Hepatocyte (in vitro differentiated cells): ENCODE measurements at regions not wholly inside any gene's neighbourhood (a gene's known extent, or its start where the extent isn't known, plus 50 kb on each side); places are given as distances from the start of the nearest gene placed in this dataset.

Experiments used
- DNase-seq: peaks from one replicate; pipeline ENCODE4 v3.0.0-alpha.2; 2016; ENCODE audit warnings: low spot score
- H2AFZ ChIP-seq: fragments of 200-600 bp; sonication (generic); 2 replicates; pipeline ENCODE4 v1.6.0; 2016; ENCODE audit warnings: antibody characterized with exemption, mild to moderate bottlenecking
- H3K27ac ChIP-seq: fragments of 200-600 bp; sonication (generic); 2 replicates; pipeline ENCODE4 v1.5.1; 2016; ENCODE audit warnings: mild to moderate bottlenecking
- H3K27me3 ChIP-seq: fragments of 200-600 bp; sonication (generic); 2 replicates; pipeline ENCODE4 v1.6.1; 2016
- H3K36me3 ChIP-seq: fragments of 200-600 bp; sonication (generic); replicated peaks from 2 replicates; pipeline ENCODE4 v1.5.1; 2016; ENCODE audit warnings: low read depth; ENCODE audit not compliant: insufficient read depth
- H3K4me1 ChIP-seq: fragments of 200-600 bp; sonication (generic); 2 replicates; pipeline ENCODE4 v1.5.1; 2016; ENCODE audit warnings: mild to moderate bottlenecking, moderate library complexity; ENCODE audit not compliant: insufficient read depth
- H3K4me2 ChIP-seq: fragments of 200-600 bp; sonication (generic); 2 replicates; pipeline ENCODE4 v1.6.0; 2016
- H3K4me3 ChIP-seq: fragments of 200-600 bp; sonication (generic); 2 replicates; pipeline ENCODE4 v1.5.1; 2016; ENCODE audit warnings: mild to moderate bottlenecking
- H3K79me2 ChIP-seq: fragments of 200-600 bp; sonication (generic); 2 replicates; pipeline ENCODE4 v1.6.0; 2017; ENCODE audit warnings: mild to moderate bottlenecking
- H3K9me2 ChIP-seq: fragments of 200-600 bp; sonication (generic); replicated peaks from 2 replicates; pipeline ENCODE4 v1.6.0; 2017; ENCODE audit warnings: mild to moderate bottlenecking; ENCODE audit not compliant: insufficient read depth
- H3K9me3 ChIP-seq: fragments of 200-600 bp; sonication (generic); 2 replicates; pipeline ENCODE4 v1.5.1; 2016; ENCODE audit warnings: low read depth, mild to moderate bottlenecking
- H4K20me1 ChIP-seq: fragments of 200-600 bp; sonication (generic); 2 replicates; pipeline ENCODE4 v1.6.0; 2016; ENCODE audit warnings: mild to moderate bottlenecking; ENCODE audit not compliant: insufficient read depth, poor library complexity, severe bottlenecking
- EZH2 ChIP-seq: fragments of 200-600 bp; sonication (generic); IDR thresholded peaks from 2 replicates; pipeline ENCODE4 v1.6.1; 2016; ENCODE audit warnings: antibody characterized with exemption, mild to moderate bottlenecking, borderline replicate concordance
- EZH2phosphoT487 ChIP-seq: fragments of 200-600 bp; sonication (generic); IDR thresholded peaks from one replicate; pipeline ENCODE4 v1.6.1; 2018; ENCODE audit warnings: antibody characterized with exemption, mild to moderate bottlenecking, low read depth, moderate library complexity; ENCODE audit not compliant: unreplicated experiment, severe bottlenecking
- WGBS: methylation state at CpG from one replicate; pipeline ENCODE4 v1.1.6; 2016; ENCODE audit warnings: low lambda C conversion rate; ENCODE audit errors: missing lambda C conversion rate; 5-methylcytosine and 5-hydroxymethylcytosine counted together
- TF ChIP-seq, protein P1 (sequence below): fragments of 200-600 bp; sonication (generic); IDR thresholded peaks from 2 replicates; pipeline ENCODE4 v1.5.1; 2016; ENCODE audit warnings: antibody characterized with exemption, mild to moderate bottlenecking; ENCODE audit not compliant: poor library complexity

DNA sequence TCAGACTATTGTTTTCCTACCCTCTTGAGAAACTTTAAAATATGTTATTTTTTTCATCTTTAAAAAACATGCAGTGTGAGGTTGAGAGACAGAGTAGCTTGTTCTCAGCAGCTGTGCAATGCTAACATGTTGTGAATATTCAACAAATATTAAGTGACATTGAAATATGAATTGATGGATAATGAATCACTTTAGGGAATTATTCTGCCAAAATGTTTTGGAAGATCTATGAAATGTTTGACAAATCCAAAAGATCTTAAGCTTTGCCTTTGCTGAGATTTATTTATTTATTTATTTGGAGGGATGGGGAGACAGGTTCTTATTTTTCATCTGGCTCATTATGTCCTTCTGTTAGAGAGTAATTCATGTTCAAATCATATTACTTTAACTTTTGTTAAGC, 680.1 kb upstream of the CXADR start:
- H3K9me2 ChIP-seq = no peaks in the 10 kb centered on the region
- peaks cover 3% of the 10 kb centered on the region for H3K4me1 ChIP-seq
- TF ChIP-seq EZH2phosphoT487 = no peak
- TF ChIP-seq, protein P1, sequence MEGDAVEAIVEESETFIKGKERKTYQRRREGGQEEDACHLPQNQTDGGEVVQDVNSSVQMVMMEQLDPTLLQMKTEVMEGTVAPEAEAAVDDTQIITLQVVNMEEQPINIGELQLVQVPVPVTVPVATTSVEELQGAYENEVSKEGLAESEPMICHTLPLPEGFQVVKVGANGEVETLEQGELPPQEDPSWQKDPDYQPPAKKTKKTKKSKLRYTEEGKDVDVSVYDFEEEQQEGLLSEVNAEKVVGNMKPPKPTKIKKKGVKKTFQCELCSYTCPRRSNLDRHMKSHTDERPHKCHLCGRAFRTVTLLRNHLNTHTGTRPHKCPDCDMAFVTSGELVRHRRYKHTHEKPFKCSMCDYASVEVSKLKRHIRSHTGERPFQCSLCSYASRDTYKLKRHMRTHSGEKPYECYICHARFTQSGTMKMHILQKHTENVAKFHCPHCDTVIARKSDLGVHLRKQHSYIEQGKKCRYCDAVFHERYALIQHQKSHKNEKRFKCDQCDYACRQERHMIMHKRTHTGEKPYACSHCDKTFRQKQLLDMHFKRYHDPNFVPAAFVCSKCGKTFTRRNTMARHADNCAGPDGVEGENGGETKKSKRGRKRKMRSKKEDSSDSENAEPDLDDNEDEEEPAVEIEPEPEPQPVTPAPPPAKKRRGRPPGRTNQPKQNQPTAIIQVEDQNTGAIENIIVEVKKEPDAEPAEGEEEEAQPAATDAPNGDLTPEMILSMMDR = no peak
- no peak for TF ChIP-seq EZH2
- H3K4me2 ChIP-seq = no peak overlapping the region
- H3K79me2 ChIP-seq = no peaks in the 10 kb centered on the region
- no peaks in the 10 kb centered on the region for H4K20me1 ChIP-seq
- H3K27me3 ChIP-seq = no peaks in the 10 kb centered on the region
- H3K4me3 ChIP-seq = no peak overlapping the region
- H3K27ac ChIP-seq = no peak overlapping the region
- DNase-seq = no peak
- no peaks in the 10 kb centered on the region for H3K36me3 ChIP-seq
- H2AFZ ChIP-seq = no peak overlapping the region
- no peaks in the 10 kb centered on the region for H3K9me3 ChIP-seq

DNA sequence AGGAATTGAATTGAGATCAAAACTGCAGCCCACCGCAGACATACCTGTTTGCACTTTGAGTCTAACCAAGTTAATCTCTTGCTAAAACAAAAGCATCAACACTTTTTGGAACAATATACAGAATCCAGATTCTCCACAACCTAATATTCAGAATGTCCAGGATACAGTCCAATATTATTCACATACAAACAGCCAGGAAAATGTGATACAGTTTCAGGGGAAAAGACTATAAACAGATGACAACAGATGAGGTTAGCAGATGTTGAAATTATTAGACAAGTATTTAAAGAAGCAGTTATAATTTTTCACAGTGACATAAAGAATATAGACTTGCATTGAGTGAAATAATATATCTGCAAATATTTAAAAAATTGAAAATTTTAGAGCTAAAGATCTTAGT, 678.1 kb upstream of the CXADR start:
- peaks cover 7% of the 10 kb centered on the region for H3K4me1 ChIP-seq
- H2AFZ ChIP-seq = no peak overlapping the region
- no peak for DNase-seq
- no peaks in the 10 kb centered on the region for H4K20me1 ChIP-seq
- no peaks in the 10 kb centered on the region for H3K9me2 ChIP-seq
- H3K27ac ChIP-seq = no peak overlapping the region
- no peaks in the 10 kb centered on the region for H3K36me3 ChIP-seq
- H3K79me2 ChIP-seq = no peaks in the 10 kb centered on the region
- H3K4me2 ChIP-seq = no peak overlapping the region
- H3K9me3 ChIP-seq = no peaks in the 10 kb centered on the region
- no peak overlapping the region for H3K4me3 ChIP-seq
- TF ChIP-seq EZH2phosphoT487 (no peak), EZH2 (no peak)
- TF ChIP-seq, protein P1 = no peak
- 96% methylated on average over 1 of the region's 1 CpG for WGBS
- H3K27me3 ChIP-seq = no peaks in the 10 kb centered on the region

DNA sequence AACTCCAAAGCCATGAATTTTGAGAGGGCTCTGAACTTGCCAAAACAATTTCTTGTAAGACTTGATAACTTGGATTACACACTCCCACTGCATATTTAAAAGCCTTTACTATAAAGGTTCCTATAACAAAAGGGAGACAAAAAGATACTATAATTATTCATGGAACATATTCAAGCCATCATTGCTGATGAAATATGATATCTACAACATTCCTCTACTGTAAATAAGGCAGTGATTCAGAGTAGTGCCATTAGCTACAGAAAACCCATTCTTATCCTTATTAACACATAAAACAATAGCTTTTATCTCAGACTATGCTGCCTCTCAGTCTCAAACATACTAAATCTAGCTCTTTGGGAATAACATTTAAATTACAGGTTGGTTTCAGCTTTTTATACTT, 675.5 kb upstream of the CXADR start:
- Histone ChIP-seq H3K9me2 (no peaks in the 10 kb centered on the region), H3K4me2 (no peak overlapping the region), H4K20me1 (no peaks in the 10 kb centered on the region), H3K4me1 (peaks cover 7% of the 10 kb centered on the region), H2AFZ (no peak overlapping the region), H3K79me2 (no peaks in the 10 kb centered on the region), H3K27me3 (no peaks in the 10 kb centered on the region), H3K4me3 (no peak overlapping the region), H3K27ac (peak overlapping the region; percentile 25), H3K9me3 (no peaks in the 10 kb centered on the region), H3K36me3 (no peaks in the 10 kb centered on the region)
- TF ChIP-seq EZH2phosphoT487 (no peak), EZH2 (no peak)
- TF ChIP-seq, protein P1 = no peak
- DNase-seq = no peak

DNA sequence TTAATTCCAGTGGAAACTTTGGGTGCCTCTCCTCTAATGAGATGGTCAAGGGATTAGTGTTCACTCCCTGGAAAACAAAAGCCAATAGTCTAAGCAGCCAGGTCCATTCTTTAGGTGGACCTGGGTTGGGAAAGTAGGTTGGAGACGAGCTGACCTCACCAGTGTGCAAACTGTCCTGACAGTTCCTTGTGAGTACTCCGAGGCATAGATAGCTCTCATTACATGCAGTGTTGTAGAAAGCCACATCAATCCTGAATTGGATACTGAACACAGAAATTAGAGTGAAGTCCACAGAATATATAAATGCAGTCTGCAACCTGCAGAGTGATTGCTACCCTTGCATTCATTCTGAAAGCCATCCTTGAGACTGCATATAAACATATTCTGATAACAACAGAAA, 675.1 kb upstream of the CXADR start:
- no peaks in the 10 kb centered on the region for H3K27me3 ChIP-seq
- TF ChIP-seq EZH2phosphoT487 (no peak), EZH2 (no peak)
- TF ChIP-seq, protein P1 = no peak
- 74% methylated on average over 2 of the region's 2 CpGs for WGBS
- DNase-seq = no peak
- H2AFZ ChIP-seq = no peak overlapping the region
- no peaks in the 10 kb centered on the region for H4K20me1 ChIP-seq
- no peaks in the 10 kb centered on the region for H3K9me3 ChIP-seq
- no peaks in the 10 kb centered on the region for H3K36me3 ChIP-seq
- no peaks in the 10 kb centered on the region for H3K79me2 ChIP-seq
- peaks cover 7% of the 10 kb centered on the region for H3K4me1 ChIP-seq
- no peak overlapping the region for H3K4me3 ChIP-seq
- no peak overlapping the region for H3K4me2 ChIP-seq
- H3K27ac ChIP-seq = peak overlapping the region; percentile 25
- no peaks in the 10 kb centered on the region for H3K9me2 ChIP-seq
